ENCODE measurements at regions not wholly inside any gene's neighbourhood (a gene's known extent, or its start where the extent isn't known, plus 50 kb on each side); places are given as distances from the start of the nearest gene placed in this dataset.

DNA sequence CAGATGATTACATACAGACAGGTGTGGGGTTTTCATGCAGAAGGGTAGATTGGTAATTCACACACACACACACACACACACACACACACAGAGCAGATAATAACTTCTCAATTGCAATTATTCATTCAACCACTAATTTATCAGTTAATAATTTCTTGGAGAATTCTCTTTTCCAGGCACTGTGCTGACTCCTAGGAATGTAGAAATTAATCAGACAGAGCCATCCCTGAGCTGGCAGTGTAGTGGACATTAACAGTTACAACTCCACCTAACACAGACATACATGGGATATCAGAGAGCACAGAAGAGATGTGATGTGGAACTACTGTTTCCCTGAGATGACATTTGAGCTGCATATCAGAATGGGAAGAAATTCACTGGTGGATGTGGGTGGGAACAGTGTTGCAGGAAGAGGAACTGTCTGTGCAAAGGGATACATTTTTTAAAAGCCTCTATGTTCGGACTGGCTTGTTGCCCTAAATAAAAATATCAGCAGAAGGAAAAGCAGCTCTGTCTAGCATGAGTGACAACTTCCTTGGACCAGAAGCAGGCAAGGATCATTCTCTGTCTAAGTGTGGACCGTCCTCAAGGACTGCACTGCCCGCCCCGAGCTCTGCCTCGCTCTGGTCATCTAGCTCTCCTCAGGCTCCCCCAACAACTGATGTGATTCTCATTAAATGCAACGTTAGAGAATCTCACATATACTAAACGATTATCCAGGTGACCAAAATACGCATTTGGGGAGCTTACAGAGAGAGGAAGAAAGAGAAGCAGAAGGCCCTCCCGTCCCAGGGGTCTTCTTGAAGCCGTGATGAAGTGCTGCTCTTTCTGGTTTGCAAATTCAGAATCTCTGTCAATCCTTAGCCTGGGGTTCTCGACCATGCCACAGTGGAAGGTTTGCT lies 173.4 kb upstream of the TRIB2 start:
- no peak for TF ChIP-seq GATA3 (IDR thresholded peaks at IDR 0.05; ENCODE audit: low read depth, low read length)
- no peak for TF ChIP-seq GATA2 (IDR thresholded peaks at IDR 0.05; ENCODE audit: low read depth, low read length)

Data from SH-SY5Y (cell line).